Sigmoid colon (tissue), 4 donors: ENCODE measurements at regions not wholly inside any gene's neighbourhood (a gene's known extent, or its start where the extent isn't known, plus 50 kb on each side); places are given as distances from the start of the nearest gene placed in this dataset.

Experiments used
- CTCF ChIP-seq, 4 experiments: fragments of 450-650 bp in 3 of 4; fragments of 200-600 bp in 1 of 4; IDR thresholded peaks; one replicate each; pipeline ENCODE4 v1.5.1; 2016 to 2019; ENCODE audit warnings: antibody characterized with exemption in 4 of 4, mild to moderate bottlenecking in 3 of 4, moderate library complexity in 2 of 4
- EP300 ChIP-seq, 4 donors: sonication (generic); formaldehyde crosslinking; IDR thresholded peaks; one replicate each; pipeline ENCODE4 v1.6.1; 2017; ENCODE audit warnings: antibody characterized with exemption in 4 of 4
- POLR2A ChIP-seq, 2 donors: fragments of 450-650 bp; IDR thresholded peaks; one replicate each; pipeline ENCODE4 v1.6.1; 2016; ENCODE audit warnings: antibody characterized with exemption in 2 of 2, mild to moderate bottlenecking in 2 of 2, moderate library complexity in 2 of 2
- POLR2AphosphoS5 ChIP-seq, 4 donors: sonication (generic); formaldehyde crosslinking; IDR thresholded peaks; one replicate each; pipeline ENCODE4 v1.6.1; 2017; ENCODE audit warnings: antibody characterized with exemption in 4 of 4

- TF ChIP-seq CTCF (IDR thresholded peaks at IDR 0.05) (no peak), POLR2AphosphoS5 (IDR thresholded peaks at IDR 0.05) (no peak), POLR2A (IDR thresholded peaks at IDR 0.05) (no peak), EP300 (IDR thresholded peaks at IDR 0.05) (no peak)
Measured at GRCh38 chr14:104393199-104393897, 186.2 kb upstream of the C14orf180 start.
